NCI-H526 (cell line): ENCODE measurements at regions not wholly inside any gene's neighbourhood (a gene's known extent, or its start where the extent isn't known, plus 50 kb on each side); places are given as distances from the start of the nearest gene placed in this dataset.
"Not testable (repeated sequence)": the region's sequence is repeated elsewhere in the genome, so short reads cannot be mapped to it uniquely, and the experiment has no call there.

Source experiments
- DNase-seq, 2 experiments: peaks; one replicate each; lab custom pipeline; 2025; lab: John Stamatoyannopoulos, UW

DNA sequence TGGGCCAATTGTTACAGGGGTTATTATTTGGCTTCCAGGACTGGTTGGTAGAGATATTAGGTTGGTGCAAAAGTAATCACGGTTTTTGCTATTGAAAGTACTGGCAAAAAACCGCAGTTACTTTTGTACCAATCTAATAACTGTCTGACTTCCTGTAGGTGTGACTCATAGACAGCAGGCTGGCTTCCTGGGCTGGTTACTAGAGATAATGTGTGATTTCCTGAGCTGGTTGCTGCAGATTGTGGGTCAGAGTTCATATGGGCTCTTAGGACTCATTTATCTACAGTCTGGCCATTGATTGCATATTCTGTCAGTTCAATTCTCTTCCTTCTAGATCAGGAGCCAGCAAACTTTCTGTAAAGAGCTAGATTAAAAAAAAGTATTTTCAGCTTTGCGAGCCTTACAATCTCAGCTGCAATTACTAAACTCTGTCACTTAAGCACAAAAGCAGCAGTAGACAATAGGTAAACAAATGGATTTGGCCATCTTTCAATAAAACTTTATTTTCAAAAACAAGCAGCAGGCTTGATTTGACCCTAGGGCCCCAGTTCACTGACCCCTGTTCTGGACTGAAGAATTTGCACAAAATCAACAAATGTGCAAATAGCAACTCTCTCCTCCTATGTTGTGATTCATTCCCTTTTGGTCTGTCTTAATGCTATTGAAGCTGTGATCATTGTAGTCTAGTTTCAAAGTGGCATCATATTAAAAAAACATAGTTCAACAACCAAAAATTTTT lies 50.8 kb upstream of the BOD1L1 start:
- no peak for DNase-seq

DNA sequence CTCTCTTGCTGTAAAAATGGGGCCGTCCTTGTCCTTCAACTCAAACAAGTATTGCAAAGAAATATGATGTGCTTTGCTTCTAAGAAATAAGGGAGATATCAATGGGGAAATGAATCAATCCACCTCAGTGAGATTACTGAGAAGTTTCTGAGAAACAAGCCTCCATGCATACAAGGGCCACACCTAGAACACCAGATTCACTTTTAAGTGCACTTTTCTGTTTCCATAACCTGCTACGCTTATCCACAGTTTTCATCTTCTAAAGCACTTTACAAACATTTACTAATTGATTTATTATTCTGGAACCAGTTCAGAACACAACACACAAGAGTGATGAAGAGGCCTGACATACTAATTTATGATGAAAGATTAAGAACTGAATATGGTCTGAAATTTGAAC lies 54.0 kb upstream of the BOD1L1 start:
- no peak for DNase-seq

DNA sequence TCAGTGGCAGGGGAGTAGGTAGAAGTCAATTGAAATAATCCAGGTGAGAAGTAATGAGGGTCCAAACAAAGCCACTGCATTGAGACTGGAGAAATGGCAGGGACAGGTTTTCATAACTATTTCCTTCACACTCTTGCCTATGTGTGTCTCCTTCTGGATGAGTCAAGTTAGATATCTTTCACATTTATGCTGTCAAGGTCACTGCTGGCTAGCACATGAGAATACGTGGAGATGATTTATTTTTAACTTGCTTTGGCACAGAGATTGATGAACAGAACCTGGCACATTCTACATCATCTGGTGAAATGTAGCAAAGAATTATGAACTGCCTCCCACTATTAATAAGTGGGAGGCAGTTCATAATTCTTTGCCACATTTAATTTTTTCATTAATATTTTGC lies 66.7 kb upstream of the BOD1L1 start:
- no peak for DNase-seq

GRCh38 chr4:13698296-13698695 lies 70.8 kb upstream of the BOD1L1 start:
- DNase-seq, result no peak

- no peak for DNase-seq
Observed at GRCh38 chr4:13700021-13700857, 72.7 kb upstream of the BOD1L1 start.

DNA sequence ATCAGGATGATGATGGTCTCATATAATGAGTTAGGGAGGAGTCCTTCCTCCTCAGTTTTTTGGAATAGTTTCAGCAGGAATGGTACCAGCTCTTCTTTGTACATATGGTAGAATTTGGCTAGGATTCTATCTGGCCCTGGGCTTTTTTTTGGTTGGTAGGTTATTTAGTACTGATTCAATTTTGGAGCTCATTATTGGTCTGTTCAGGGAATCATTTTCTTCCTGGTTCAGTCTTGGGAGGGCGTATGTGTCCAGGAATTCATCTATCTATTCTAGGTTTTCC lies 73.3 kb upstream of the BOD1L1 start:
- DNase-seq, result not testable (repeated sequence)

GRCh38 chr4:13701937-13702446 lies 74.5 kb upstream of the BOD1L1 start:
- DNase-seq, result no peak

DNA sequence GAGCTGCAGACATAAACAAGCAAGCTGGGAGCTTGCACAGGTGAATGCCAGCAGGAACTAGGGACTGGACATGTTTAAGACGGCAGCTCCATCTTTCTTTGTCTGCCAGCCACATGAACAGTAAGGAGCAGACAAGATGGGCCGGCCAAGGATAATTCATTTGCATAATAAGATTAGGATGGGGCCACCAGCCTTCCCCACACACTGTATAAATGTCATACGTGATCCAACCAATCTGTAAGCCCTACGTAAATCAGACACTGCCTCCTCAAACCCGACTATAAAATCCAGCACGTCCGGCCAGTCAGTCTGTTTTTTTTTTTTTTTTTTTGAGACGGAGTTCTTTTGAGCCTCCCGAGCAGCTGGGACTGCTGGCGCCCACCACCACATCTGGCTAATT lies 75.6 kb upstream of the BOD1L1 start:
- DNase-seq, result no peak

DNA sequence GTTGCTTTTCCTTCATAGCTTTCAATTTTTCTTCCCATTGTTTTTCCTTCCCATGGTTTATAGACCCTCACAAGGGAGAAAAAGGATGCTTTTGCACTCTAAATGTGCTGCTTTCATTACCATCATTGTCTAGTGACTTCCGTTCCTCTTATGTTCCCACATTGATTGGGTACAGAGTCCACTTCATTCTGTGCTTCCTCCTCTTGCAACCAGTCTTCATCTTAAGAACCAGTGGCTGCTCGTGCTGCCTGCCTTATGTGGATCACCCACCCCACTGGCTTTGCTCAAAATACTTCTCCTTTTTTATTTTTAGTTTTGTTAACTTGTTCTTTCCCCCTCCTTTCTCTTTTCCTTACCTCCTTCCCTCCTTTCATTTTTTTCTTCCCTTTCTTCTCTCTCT lies 76.5 kb upstream of the BOD1L1 start:
- no peak for DNase-seq

DNA sequence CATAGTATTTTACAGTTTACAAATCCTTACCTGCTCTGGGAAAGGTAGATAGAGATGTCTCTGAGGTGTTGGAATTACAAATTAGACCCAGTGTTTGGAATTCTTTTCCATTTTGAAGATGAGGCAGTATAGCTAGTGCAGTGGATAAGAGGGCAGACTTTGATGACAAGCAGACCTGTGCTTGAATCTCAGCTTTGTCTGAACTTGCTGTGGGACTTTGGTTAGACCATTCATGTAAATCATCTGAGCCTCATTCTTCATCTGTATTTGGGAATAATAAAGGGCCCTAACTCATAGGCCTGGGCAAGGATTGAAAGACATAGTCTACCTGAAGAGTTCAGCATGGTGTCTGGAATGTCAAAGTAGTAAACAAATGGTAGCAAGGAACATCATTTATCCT lies 77.2 kb upstream of the BOD1L1 start:
- no peak for DNase-seq

- no peak for DNase-seq
Observed at GRCh38 chr4:13705521-13706041, 78.1 kb upstream of the BOD1L1 start.

GRCh38 chr4:13706120-13706519 lies 78.6 kb upstream of the BOD1L1 start:
- no peak for DNase-seq

DNA sequence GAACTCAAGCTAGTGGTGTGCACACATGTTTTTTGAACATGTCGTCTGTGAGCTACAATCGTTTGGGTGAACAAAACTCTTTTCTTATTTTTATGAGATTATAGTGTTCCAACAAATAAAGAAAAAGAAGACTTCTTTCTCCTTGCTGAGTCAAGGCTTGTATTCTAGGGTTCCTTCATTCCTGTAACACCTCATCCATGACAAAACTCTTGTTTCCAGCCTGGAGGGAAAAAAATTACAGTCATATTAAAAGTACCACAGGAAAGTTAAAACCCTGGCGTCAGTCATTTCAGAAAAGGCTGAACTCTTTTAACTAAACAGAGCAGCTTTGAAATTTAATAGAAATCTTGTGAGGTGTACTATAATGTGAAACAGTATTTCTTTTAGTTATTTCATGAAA lies 79.2 kb upstream of the BOD1L1 start:
- DNase-seq, result no peak

DNA sequence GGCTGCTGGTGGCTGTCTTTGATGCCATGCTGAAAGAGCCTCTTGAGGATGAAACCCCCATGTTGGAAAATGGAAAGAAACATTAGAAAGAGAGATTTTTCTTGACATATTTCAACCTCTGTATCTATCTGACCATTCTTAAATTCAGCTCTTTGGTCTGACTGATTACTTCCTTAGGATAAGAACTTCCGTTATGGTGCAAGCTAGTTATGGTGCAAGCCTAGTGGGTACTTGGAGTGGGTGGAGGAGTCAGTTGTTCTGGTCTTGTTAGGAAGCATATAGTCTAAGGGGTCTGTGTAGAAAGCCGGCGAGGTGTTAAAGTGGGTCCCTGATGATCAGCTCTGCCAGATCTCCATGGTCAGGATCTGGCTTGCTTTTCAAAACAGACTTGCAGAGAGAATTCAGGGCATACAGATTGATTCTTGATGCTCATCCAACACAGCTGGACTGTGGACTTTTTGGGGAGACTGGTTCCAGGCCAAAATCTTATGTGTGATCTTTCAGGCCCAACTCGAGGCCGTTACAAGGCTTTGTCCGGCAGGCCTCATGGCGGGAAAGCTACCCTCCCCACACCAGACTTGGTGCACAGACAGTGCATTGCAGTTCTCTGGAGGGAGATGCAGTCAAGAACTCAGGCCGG lies 82.8 kb upstream of the BOD1L1 start:
- no peak for DNase-seq

GRCh38 chr4:13711233-13711785 lies 83.8 kb upstream of the BOD1L1 start:
- no peak for DNase-seq

DNA sequence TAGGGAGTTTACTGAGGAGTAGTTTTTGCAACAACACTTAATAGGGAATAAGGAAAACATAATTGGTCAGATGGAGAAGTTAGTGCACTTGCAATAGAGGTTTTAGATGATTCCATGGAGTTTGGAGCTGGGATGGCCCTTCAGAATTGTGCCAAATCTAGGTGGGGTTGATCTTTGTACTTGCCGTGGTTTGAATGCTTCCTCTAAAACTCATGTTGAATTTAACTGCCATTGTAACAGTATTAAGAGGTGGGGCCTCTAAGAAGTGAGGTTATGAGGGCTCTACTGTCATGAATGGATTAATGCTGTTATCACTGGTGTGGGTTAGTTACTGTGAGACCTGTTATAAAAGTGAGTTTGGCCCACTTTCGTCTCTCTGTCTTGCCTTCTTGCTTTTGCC lies 94.4 kb upstream of the BOD1L1 start:
- DNase-seq, result no peak

- no peak for DNase-seq
Observed at GRCh38 chr4:13722649-13723048, 95.1 kb upstream of the BOD1L1 start.

GRCh38 chr4:13728761-13729160 lies 101.2 kb upstream of the BOD1L1 start:
- no peak for DNase-seq

- no peak for DNase-seq
Observed at GRCh38 chr4:13731019-13731418, 103.5 kb upstream of the BOD1L1 start.

- DNase-seq, result no peak
Observed at GRCh38 chr4:13733817-13734216, 106.3 kb upstream of the BOD1L1 start.

GRCh38 chr4:13750594-13750993 lies 123.1 kb upstream of the BOD1L1 start:
- DNase-seq, result no peak

- not testable (repeated sequence) for DNase-seq
Observed at GRCh38 chr4:13761581-13761980, 134.1 kb upstream of the BOD1L1 start.
